ENCODE measurements at regions not wholly inside any gene's neighbourhood (a gene's known extent, or its start where the extent isn't known, plus 50 kb on each side); places are given as distances from the start of the nearest gene placed in this dataset.
A peak's percentile ranks its signal among the peaks of the same experiment; 100 is the strongest.
"Not testable (repeated sequence)": the region's sequence is repeated elsewhere in the genome, so short reads cannot be mapped to it uniquely, and the experiment has no call there.

DNA sequence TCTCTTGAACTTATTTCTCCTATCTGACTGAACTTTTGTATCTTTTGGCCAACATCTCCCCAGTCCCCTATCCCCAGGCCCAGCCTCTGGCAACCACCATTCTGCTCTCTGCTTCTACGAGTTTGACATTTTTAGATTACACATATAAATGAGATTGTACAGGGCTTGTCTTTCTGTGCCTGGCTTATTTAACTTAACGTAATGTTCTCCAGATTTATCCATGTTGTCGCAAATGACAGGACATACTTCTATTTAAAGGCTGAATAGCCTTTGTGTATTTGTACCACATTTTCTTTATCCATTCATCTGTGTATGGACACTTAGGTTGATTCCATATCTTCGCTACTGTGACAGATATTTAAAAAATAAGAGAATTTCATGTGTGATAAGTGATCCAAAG is 98.6 kb downstream of the LSMEM1 start:
- Histone ChIP-seq H3K27me3 (ENCODE audit: insufficient read depth, poor library complexity, severe bottlenecking) (no peaks in the 10 kb centered on the region), H3K27ac (ENCODE audit: poor library complexity, severe bottlenecking) (no peak overlapping the region), H3K4me3 (ENCODE audit: severe bottlenecking) (no peak overlapping the region), H3K4me1 (ENCODE audit: insufficient read depth, poor library complexity, severe bottlenecking) (peaks cover 2% of the 10 kb centered on the region), H3K9me3 (ENCODE audit: severe bottlenecking) (no peaks in the 10 kb centered on the region), H3K36me3 (ENCODE audit: low read depth) (no peaks in the 10 kb centered on the region)
- ATAC-seq (ENCODE audit: low read depth) (no peak), DNase-seq (ENCODE audit: low spot score) (no peak)
- TF ChIP-seq, protein P1, sequence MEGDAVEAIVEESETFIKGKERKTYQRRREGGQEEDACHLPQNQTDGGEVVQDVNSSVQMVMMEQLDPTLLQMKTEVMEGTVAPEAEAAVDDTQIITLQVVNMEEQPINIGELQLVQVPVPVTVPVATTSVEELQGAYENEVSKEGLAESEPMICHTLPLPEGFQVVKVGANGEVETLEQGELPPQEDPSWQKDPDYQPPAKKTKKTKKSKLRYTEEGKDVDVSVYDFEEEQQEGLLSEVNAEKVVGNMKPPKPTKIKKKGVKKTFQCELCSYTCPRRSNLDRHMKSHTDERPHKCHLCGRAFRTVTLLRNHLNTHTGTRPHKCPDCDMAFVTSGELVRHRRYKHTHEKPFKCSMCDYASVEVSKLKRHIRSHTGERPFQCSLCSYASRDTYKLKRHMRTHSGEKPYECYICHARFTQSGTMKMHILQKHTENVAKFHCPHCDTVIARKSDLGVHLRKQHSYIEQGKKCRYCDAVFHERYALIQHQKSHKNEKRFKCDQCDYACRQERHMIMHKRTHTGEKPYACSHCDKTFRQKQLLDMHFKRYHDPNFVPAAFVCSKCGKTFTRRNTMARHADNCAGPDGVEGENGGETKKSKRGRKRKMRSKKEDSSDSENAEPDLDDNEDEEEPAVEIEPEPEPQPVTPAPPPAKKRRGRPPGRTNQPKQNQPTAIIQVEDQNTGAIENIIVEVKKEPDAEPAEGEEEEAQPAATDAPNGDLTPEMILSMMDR (IDR thresholded peaks at IDR 0.05; ENCODE audit: poor library complexity, severe bottlenecking): no peak

GRCh38 chr7:112580717-112581435 is 100.1 kb downstream of the LSMEM1 start:
- Histone ChIP-seq H3K9me3 (ENCODE audit: severe bottlenecking) (peaks cover 2% of the 10 kb centered on the region), H3K27ac (ENCODE audit: poor library complexity, severe bottlenecking) (no peak overlapping the region), H3K27me3 (ENCODE audit: insufficient read depth, poor library complexity, severe bottlenecking) (no peaks in the 10 kb centered on the region), H3K36me3 (ENCODE audit: low read depth) (no peaks in the 10 kb centered on the region), H3K4me1 (ENCODE audit: insufficient read depth, poor library complexity, severe bottlenecking) (peaks cover 7% of the 10 kb centered on the region), H3K4me3 (ENCODE audit: severe bottlenecking) (no peak overlapping the region)
- DNase-seq (ENCODE audit: low spot score) (no peak), ATAC-seq (ENCODE audit: low read depth) (no peak)
- TF ChIP-seq, protein P1 (IDR thresholded peaks at IDR 0.05; ENCODE audit: poor library complexity, severe bottlenecking): no peak

DNA sequence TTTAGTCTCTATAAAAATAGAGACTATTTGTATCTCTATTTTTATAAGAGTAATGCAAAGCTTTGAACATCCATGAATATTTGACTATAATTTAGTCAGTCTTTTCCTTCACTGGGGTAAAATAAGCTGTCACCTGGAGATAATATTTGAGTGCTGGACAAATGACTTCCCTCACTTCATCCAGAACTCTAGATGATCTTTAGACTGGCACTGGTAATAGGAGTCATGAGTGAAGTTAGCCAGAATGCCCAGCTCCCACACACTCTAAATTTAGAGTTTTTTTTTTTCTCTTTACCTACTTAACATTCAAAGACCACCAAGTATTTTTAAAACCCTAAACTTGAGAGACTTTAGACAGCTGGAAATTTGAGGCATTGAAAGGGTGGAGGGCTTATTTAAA is 100.7 kb downstream of the LSMEM1 start:
- no peak for ATAC-seq (ENCODE audit: low read depth)

DNA sequence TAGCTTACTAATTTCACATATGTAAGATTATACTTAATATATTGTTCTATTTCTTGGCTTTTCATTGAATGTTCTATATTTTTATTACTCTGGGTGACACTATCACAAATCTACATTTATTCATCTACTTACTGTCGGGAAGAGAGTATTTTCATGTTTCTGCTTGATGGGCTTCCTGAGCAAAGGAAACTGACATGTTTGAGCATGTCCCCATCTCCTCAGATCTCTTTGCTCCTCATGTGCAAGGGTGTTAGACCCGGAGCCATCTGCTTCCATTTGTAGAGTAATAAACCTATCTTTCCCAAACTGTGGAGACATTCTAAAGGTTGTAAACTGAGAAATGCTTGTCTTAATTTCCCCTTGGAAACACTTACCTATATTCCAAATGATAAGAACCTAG is 103.5 kb downstream of the LSMEM1 start:
- H3K36me3 ChIP-seq (ENCODE audit: low read depth): no peaks in the 10 kb centered on the region
- H3K27me3 ChIP-seq (ENCODE audit: insufficient read depth, poor library complexity, severe bottlenecking): no peaks in the 10 kb centered on the region
- peak; percentile 33; the same call in 1 of the 3 replicates for ATAC-seq (ENCODE audit: low read depth)
- H3K4me1 ChIP-seq (ENCODE audit: insufficient read depth, poor library complexity, severe bottlenecking): peaks cover 7% of the 10 kb centered on the region
- TF ChIP-seq, protein P1 (IDR thresholded peaks at IDR 0.05; ENCODE audit: poor library complexity, severe bottlenecking): no peak
- H3K9me3 ChIP-seq (ENCODE audit: severe bottlenecking): peaks cover 2% of the 10 kb centered on the region
- H3K4me3 ChIP-seq (ENCODE audit: severe bottlenecking): no peak overlapping the region
- no peak overlapping the region for H3K27ac ChIP-seq (ENCODE audit: poor library complexity, severe bottlenecking)
- no peak for DNase-seq (ENCODE audit: low spot score)

More for the DNA sequence above, 100.7 kb downstream of the LSMEM1 start:
- Histone ChIP-seq H3K4me1 (ENCODE audit: insufficient read depth, poor library complexity, severe bottlenecking) (peaks cover 7% of the 10 kb centered on the region), H3K4me3 (ENCODE audit: severe bottlenecking) (no peak overlapping the region), H3K9me3 (ENCODE audit: severe bottlenecking) (peaks cover 2% of the 10 kb centered on the region), H3K27ac (ENCODE audit: poor library complexity, severe bottlenecking) (no peak overlapping the region), H3K36me3 (ENCODE audit: low read depth) (no peaks in the 10 kb centered on the region), H3K27me3 (ENCODE audit: insufficient read depth, poor library complexity, severe bottlenecking) (no peaks in the 10 kb centered on the region)
- DNase-seq (ENCODE audit: low spot score): no peak
- TF ChIP-seq, protein P1 (IDR thresholded peaks at IDR 0.05; ENCODE audit: poor library complexity, severe bottlenecking): no peak

GRCh38 chr7:112587504-112587903 is 106.7 kb downstream of the LSMEM1 start:
- no peaks in the 10 kb centered on the region for H3K36me3 ChIP-seq (ENCODE audit: low read depth)
- no peak for DNase-seq (ENCODE audit: low spot score)
- ATAC-seq (ENCODE audit: low read depth): no peak
- H3K4me1 ChIP-seq (ENCODE audit: insufficient read depth, poor library complexity, severe bottlenecking): peaks cover 7% of the 10 kb centered on the region
- no peak overlapping the region for H3K4me3 ChIP-seq (ENCODE audit: severe bottlenecking)
- H3K27me3 ChIP-seq (ENCODE audit: insufficient read depth, poor library complexity, severe bottlenecking): no peaks in the 10 kb centered on the region
- peaks cover 2% of the 10 kb centered on the region for H3K9me3 ChIP-seq (ENCODE audit: severe bottlenecking)
- TF ChIP-seq, protein P1 (IDR thresholded peaks at IDR 0.05; ENCODE audit: poor library complexity, severe bottlenecking): no peak
- no peak overlapping the region for H3K27ac ChIP-seq (ENCODE audit: poor library complexity, severe bottlenecking)

DNA sequence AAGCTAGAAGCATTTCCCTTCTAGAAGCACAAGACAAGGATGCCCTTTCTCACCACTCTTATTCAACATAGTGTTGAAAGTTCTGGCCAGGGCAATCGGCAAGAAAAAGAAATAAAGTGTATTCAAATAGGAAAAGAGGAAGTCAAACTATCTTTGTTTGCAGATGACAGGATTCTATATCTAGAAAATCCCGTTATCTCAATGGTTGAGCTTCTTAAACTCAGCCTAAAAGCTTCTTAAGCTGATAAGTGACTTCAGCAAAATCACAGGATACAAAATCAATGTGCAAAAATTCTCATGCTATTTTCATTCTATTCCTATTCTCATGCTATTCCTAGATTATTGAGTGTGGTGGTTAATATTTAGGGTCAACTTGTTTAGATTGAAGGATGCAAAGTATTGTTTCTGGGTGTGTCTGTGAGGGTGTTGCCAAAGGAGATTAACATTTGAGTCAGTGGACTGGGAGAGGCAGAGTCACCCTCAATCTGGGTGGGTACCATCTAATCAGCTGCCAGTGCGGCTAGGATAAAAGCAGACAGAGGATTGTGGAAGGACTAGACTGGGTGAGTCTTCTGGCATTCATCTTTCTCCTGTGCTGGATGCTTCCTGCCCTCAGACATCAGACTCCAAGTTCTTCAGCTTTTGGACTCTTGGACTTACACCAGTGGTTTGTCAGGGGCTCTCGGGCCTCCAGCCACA is 111.9 kb downstream of the LSMEM1 start:
- not testable (repeated sequence) for H3K4me1 ChIP-seq (ENCODE audit: insufficient read depth, poor library complexity, severe bottlenecking); H3K36me3 ChIP-seq (ENCODE audit: low read depth); DNase-seq (ENCODE audit: low spot score); H3K27me3 ChIP-seq (ENCODE audit: insufficient read depth, poor library complexity, severe bottlenecking); ATAC-seq (ENCODE audit: low read depth); H3K4me3 ChIP-seq (ENCODE audit: severe bottlenecking); H3K27ac ChIP-seq (ENCODE audit: poor library complexity, severe bottlenecking); H3K9me3 ChIP-seq (ENCODE audit: severe bottlenecking)
